Endothelial cell of umbilical vein (primary cell): ENCODE measurements at regions not wholly inside any gene's neighbourhood (a gene's known extent, or its start where the extent isn't known, plus 50 kb on each side); places are given as distances from the start of the nearest gene placed in this dataset.

Source experiments
- BruUV-seq: library from RNA; stranded (reverse); fragments of 400-500 nt; replicated peaks from 2 replicates; lab custom pipeline; 2021; lab: Mats Ljungman, UMichigan
- CTCF ChIA-PET: fragments of 300-600, 350-600 bp; sonication (Branson Sonifier 250); formaldehyde crosslinking; loops from one replicate; lab custom pipeline; 2021; ENCODE audit warnings: antibody characterized with exemption, inconsistent platforms; lab: Charles Lee
- POLR2A ChIA-PET: fragments of 300-600, 350-600 bp; sonication (Branson Sonifier 250); formaldehyde crosslinking; loops from one replicate; lab custom pipeline; 2021; ENCODE audit warnings: antibody characterized with exemption, inconsistent platforms; lab: Charles Lee
- DNase-seq: peaks from one replicate; pipeline ENCODE4 v3.0.0-alpha.2; 2011; ENCODE audit warnings: low read depth, low spot score
- FAIRE-seq: peaks from 2 replicates; lab custom pipeline; 2011; peaks lifted over from hg19 to GRCh38; lab: Jason Lieb, UNC
- H2AFZ ChIP-seq: 2 replicates; pipeline ENCODE4 v1.6.0; 2012; ENCODE audit warnings: low read depth, low read length, control low read depth, inconsistent platforms
- H3K27ac ChIP-seq: 2 replicates; pipeline ENCODE4 v1.5.1; 2011; ENCODE audit warnings: low read depth, mild to moderate bottlenecking, control low read depth, low read length, moderate library complexity; ENCODE audit not compliant: insufficient read depth
- H3K27me3 ChIP-seq, 2 experiments: 2 replicates each; pipeline versions ENCODE4 v1.6.0 to v1.6.1; 2011; ENCODE audit warnings: low read length in 2 of 2, mixed read lengths in 1 of 2; ENCODE audit not compliant: control insufficient read depth in 2 of 2, insufficient read depth in 2 of 2
- H3K36me3 ChIP-seq, 2 experiments: 2 replicates in 1 of 2; 3 replicates in 1 of 2; pipeline ENCODE4 v1.5.1; 2011; ENCODE audit warnings: low read length in 2 of 2, mild to moderate bottlenecking in 1 of 2, moderate library complexity in 1 of 2; ENCODE audit not compliant: control insufficient read depth in 2 of 2, insufficient read depth in 2 of 2; ENCODE audit errors: extremely low read depth in 1 of 2
- H3K4me1 ChIP-seq: 3 replicates; pipeline ENCODE4 v1.5.1; 2011; ENCODE audit warnings: mild to moderate bottlenecking, low read length; ENCODE audit not compliant: control insufficient read depth, insufficient read depth; ENCODE audit errors: extremely low read depth
- H3K4me2 ChIP-seq: 2 replicates; pipeline ENCODE4 v1.6.1; 2011; ENCODE audit warnings: low read length, control low read depth, mixed read lengths; ENCODE audit not compliant: insufficient read depth
- H3K4me3 ChIP-seq, 3 experiments: fragments of 200-600 bp in 1 of 3; sonication (generic), shearing (Covaris generic) in 1 of 3; replicated peaks in 1 of 3; 2 replicates each; pipeline ENCODE4 v1.5.1; 2011 to 2016; ENCODE audit warnings: control low read depth in 3 of 3, low read length in 3 of 3, mild to moderate bottlenecking in 2 of 3, inconsistent platforms in 1 of 3, low read depth in 1 of 3, moderate library complexity in 1 of 3; ENCODE audit not compliant: insufficient read depth in 1 of 3
- H3K79me2 ChIP-seq: 2 replicates; pipeline ENCODE4 v1.6.0; 2012; ENCODE audit warnings: low read length, inconsistent platforms; ENCODE audit not compliant: control insufficient read depth, insufficient read depth
- H3K9ac ChIP-seq: replicated peaks from 2 replicates; pipeline ENCODE3; 2011; ENCODE audit warnings: low read length, control low read depth; ENCODE audit not compliant: insufficient read depth; ENCODE audit errors: extremely low read depth
- H3K9me1 ChIP-seq: replicated peaks from 3 replicates; pipeline ENCODE4 v1.6.0; 2011; ENCODE audit warnings: mild to moderate bottlenecking, low read length; ENCODE audit not compliant: control insufficient read depth, insufficient read depth; ENCODE audit errors: extremely low read depth
- H3K9me3 ChIP-seq: replicated peaks from 2 replicates; pipeline ENCODE4 v1.5.1; 2012; ENCODE audit warnings: low read length, inconsistent platforms; ENCODE audit not compliant: control insufficient read depth, insufficient read depth
- H4K20me1 ChIP-seq: replicated peaks from 2 replicates; pipeline ENCODE3; 2011; ENCODE audit warnings: mild to moderate bottlenecking, low read length; ENCODE audit not compliant: control insufficient read depth, insufficient read depth; ENCODE audit errors: extremely low read depth
- CTCF ChIP-seq, 2 donors: IDR thresholded peaks; 1 replicate in 1 of 2; 2 replicates in 1 of 2; pipeline ENCODE4 v1.5.1; 2011; ENCODE audit warnings: low read length in 2 of 2, mild to moderate bottlenecking in 2 of 2, moderate library complexity in 2 of 2, control low read depth in 1 of 2, inconsistent platforms in 1 of 2, low read depth in 1 of 2; ENCODE audit not compliant: insufficient read depth in 1 of 2; ENCODE audit errors: extremely low read depth in 1 of 2
- EZH2 ChIP-seq: IDR thresholded peaks from 2 replicates; pipeline ENCODE4 v1.6.1; 2012; ENCODE audit warnings: borderline replicate concordance, low read depth, mild to moderate bottlenecking, moderate library complexity, low read length, inconsistent platforms; ENCODE audit not compliant: severe bottlenecking
- GATA2 ChIP-seq: IDR thresholded peaks from 2 replicates; pipeline ENCODE4 v1.7.0; 2011; ENCODE audit warnings: low read depth, mild to moderate bottlenecking, moderate library complexity, mixed read lengths, low read length; ENCODE audit not compliant: insufficient read length, insufficient read depth
- JUN ChIP-seq: IDR thresholded peaks from 2 replicates; pipeline ENCODE4 v1.6.1; 2011; ENCODE audit warnings: borderline replicate concordance, low read depth; ENCODE audit not compliant: insufficient read length, insufficient read depth
- MAX ChIP-seq: IDR thresholded peaks from 2 replicates; pipeline ENCODE4 v1.6.1; 2011; ENCODE audit not compliant: insufficient read depth, insufficient read length
- POLR2A ChIP-seq: IDR thresholded peaks from 2 replicates; pipeline ENCODE4 v1.6.1; 2012; ENCODE audit warnings: low read depth, mild to moderate bottlenecking, control low read depth, low read length
- POLR2AphosphoS5 ChIP-seq: IDR thresholded peaks from 2 replicates; pipeline ENCODE4 v1.6.1; 2012; ENCODE audit warnings: low read depth, mild to moderate bottlenecking, control low read depth, low read length, moderate library complexity; ENCODE audit not compliant: insufficient read depth
- dilution Hi-C: fragments of 300-500 bp; cut with MboI; formaldehyde crosslinking; loops from one replicate; pipeline ENCODE4 v1.15.0; 2019; ENCODE audit warnings: low sequenced_read_pairs; ENCODE audit not compliant: extremely low pct_ligation_motif_present
- intact Hi-C: fragments of 100-400 bp; cut with micrococcal nuclease; formaldehyde crosslinking; loops from one replicate; pipeline ENCODE4 v1.10.0; 2022

DNA sequence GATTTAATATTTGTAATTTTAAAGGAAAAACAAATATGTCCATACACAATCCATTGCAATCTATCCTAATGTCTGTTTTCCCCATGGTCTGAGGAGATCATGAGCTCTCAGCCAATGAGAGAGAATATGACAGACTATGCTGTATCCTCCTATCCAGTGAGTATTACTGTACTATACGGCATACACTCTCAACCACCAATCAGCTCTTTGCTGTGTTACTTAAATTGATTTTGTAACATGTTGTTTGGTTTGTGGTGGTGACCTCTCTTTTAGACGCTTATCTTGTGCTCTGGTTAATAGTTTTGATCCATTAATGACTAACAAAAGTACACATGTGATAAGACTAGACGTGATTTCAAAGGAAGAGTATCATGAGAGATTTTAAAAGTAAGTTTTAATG lies 231.5 kb upstream of the FOXN3 start:
- Histone ChIP-seq H2AFZ (no peak overlapping the region), H4K20me1 (no peaks in the 10 kb centered on the region), H3K27me3 (no peaks in the 10 kb centered on the region), H3K9me1 (no peaks in the 10 kb centered on the region), H3K79me2 (no peaks in the 10 kb centered on the region), H3K27ac (no peak overlapping the region), H3K4me1 (no peaks in the 10 kb centered on the region), H3K9ac (no peak overlapping the region), H3K36me3 (no peaks in the 10 kb centered on the region), H3K9me3 (no peaks in the 10 kb centered on the region), H3K4me2 (no peak overlapping the region), H3K4me3 (no peak overlapping the region)
- intact Hi-C loops (no loop called here), dilution Hi-C loops (no loop called here)
- no peak for DNase-seq
- TF ChIP-seq POLR2A, result no peak
- no peak for TF ChIP-seq EZH2
- no peak for TF ChIP-seq GATA2
- TF ChIP-seq POLR2AphosphoS5, result no peak
- no peak for TF ChIP-seq JUN
- no peak for TF ChIP-seq MAX
- TF ChIP-seq CTCF (IDR thresholded peaks at IDR 0.05; ENCODE audit: extremely low read depth in 1 of 2, insufficient read depth in 1 of 2, low read depth in 1 of 2, low read length in 2 of 2), result no peak
- no peak for FAIRE-seq
- CTCF ChIA-PET, result no interaction called here
- POLR2A ChIA-PET, result no interaction called here
- no TSS peak for BruUV-seq
